Spleen (tissue), 11 donors: ENCODE measurements at regions not wholly inside any gene's neighbourhood (a gene's known extent, or its start where the extent isn't known, plus 50 kb on each side); places are given as distances from the start of the nearest gene placed in this dataset.

Experiments
- DNase-seq: peaks from one replicate; pipeline ENCODE4 v3.0.0-alpha.2; 2020
- H3K27ac ChIP-seq, 8 donors: fragments of 200-600 bp; sonication (generic) in 7 of 8; 1 replicate in 4 of 8; 2 replicates in 4 of 8; pipeline versions ENCODE4 v1.5.0 to v1.8.0; 2016 to 2021; ENCODE audit warnings: inconsistent platforms in 4 of 8, mild to moderate bottlenecking in 4 of 8, moderate library complexity in 1 of 8
- H3K27me3 ChIP-seq, 7 donors: fragments of 200-600 bp; sonication (generic) in 6 of 7; replicated peaks in 1 of 7; 1 replicate in 4 of 7; 2 replicates in 3 of 7; pipeline versions ENCODE4 v1.5.0 to v1.8.0; 2016 to 2021; ENCODE audit warnings: inconsistent platforms in 3 of 7, mild to moderate bottlenecking in 1 of 7
- H3K36me3 ChIP-seq, 6 donors: fragments of 200-600 bp; sonication (generic) in 5 of 6; 1 replicate in 4 of 6; 2 replicates in 2 of 6; pipeline versions ENCODE4 v1.5.0 to v1.8.0; 2016 to 2021; ENCODE audit warnings: inconsistent platforms in 2 of 6
- H3K4me1 ChIP-seq, 6 donors: fragments of 200-600 bp; sonication (generic) in 5 of 6; 1 replicate in 3 of 6; 2 replicates in 3 of 6; pipeline versions ENCODE4 v1.5.0 to v1.8.0; 2016 to 2021; ENCODE audit warnings: inconsistent platforms in 3 of 6
- H3K4me3 ChIP-seq, 8 donors: fragments of 200-600 bp; sonication (generic) in 7 of 8; 1 replicate in 4 of 8; 2 replicates in 4 of 8; pipeline versions ENCODE4 v1.5.0 to v1.8.0; 2016 to 2021; ENCODE audit warnings: inconsistent platforms in 4 of 8, mild to moderate bottlenecking in 4 of 8, moderate library complexity in 2 of 8
- H3K9me3 ChIP-seq, 8 donors: fragments of 200-600 bp; sonication (generic) in 7 of 8; 1 replicate in 4 of 8; 2 replicates in 4 of 8; pipeline versions ENCODE4 v1.5.0 to v1.8.0; 2016 to 2021; ENCODE audit warnings: inconsistent platforms in 4 of 8
- CTCF ChIP-seq, 11 experiments: fragments of 200-600 bp in 7 of 11; fragments of 450-650 bp in 4 of 11; sonication (generic) in 4 of 11; IDR thresholded peaks in 8 of 11; conservative IDR thresholded peaks in 3 of 11; 1 replicate in 7 of 11; 2 replicates in 4 of 11; pipeline versions ENCODE4 v1.4.0 to v1.8.0; 2016 to 2021; ENCODE audit warnings: antibody characterized with exemption in 11 of 11, inconsistent platforms in 4 of 11, mild to moderate bottlenecking in 1 of 11
- POLR2AphosphoS5 ChIP-seq, 3 donors: sonication (generic); formaldehyde crosslinking; IDR thresholded peaks; one replicate each; pipeline ENCODE4 v1.5.1; 2017; ENCODE audit warnings: antibody characterized with exemption in 3 of 3
- WGBS, 5 donors: extraction: QIAGEN DNeasy Blood & Tissue Kit in 3 of 5; methylation state at CpG; one replicate each; pipeline versions ENCODE4 v1.1.5 to v1.1.7; 2013 to 2018; 5-methylcytosine and 5-hydroxymethylcytosine counted together
- intact Hi-C: fragments of 100-400 bp; cut with DNase I; formaldehyde crosslinking; loops from one replicate; pipeline ENCODE4 v1.15.0; 2023; ENCODE audit warnings: low total_unique reads
- donor health status: healthy with polysubstance abuse.
- donor health status: DM: no; HTN: no; CAD: no; lungs with moderate emphysema.
- donor health status: DM: no; HTN: no; CAD: no.
- donor health status: Bipolar disorder and iron deficiency.
- donor health status: healthy.
- donor health status: DM: no; HTN: no; CAD: no.
- donor health status: DM: yes; HTN: yes; CAD: no.

DNA sequence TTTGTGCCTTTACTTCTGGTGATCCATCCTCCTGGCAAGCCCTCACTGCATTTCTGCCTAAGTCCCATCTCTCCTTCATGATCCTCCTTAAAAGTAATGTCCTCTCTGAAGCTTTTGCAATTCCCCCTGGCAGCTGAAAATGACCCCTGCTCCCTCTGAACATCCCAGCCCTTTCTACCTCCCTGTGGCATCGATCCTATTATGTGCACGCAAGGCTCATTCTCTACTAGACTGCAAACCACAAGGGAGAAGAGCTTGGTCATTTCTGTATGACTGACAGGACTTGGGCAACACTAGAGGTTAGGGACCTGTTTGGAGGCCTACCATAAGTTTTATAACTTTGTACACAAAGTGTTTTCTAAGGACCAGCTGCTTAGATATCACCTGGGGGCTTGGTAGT, 50.8 kb upstream of the RAP2C start:
- DNase-seq: no peak
- no peaks in the 10 kb centered on the region for H3K27me3 ChIP-seq
- TF ChIP-seq POLR2AphosphoS5 (IDR thresholded peaks at IDR 0.05) (no peak), CTCF (IDR thresholded peaks at IDR 0.05 in 8 of 11, conservative IDR thresholded peaks at IDR 0.05 in 3 of 11) (no peak)
- intact Hi-C loops: no loop called here
- no peaks in the 10 kb centered on the region for H3K9me3 ChIP-seq
- no peaks in the 10 kb centered on the region for H3K4me1 ChIP-seq
- WGBS, 5 donors: 79 to 100% (median 94%) methylated on average over 2 of the region's 2 CpGs
- no peak overlapping the region for H3K4me3 ChIP-seq
- H3K27ac ChIP-seq: no peak overlapping the region
- H3K36me3 ChIP-seq: no peaks in the 10 kb centered on the region
